GM12873 (cell line): ENCODE measurements at regions not wholly inside any gene's neighbourhood (a gene's known extent, or its start where the extent isn't known, plus 50 kb on each side); places are given as distances from the start of the nearest gene placed in this dataset.

Source experiments
- TF ChIP-seq, protein P1 (sequence below): IDR thresholded peaks from 2 replicates; pipeline ENCODE4 v1.5.1; 2012; ENCODE audit warnings: low read depth, mild to moderate bottlenecking, moderate library complexity, low read length, control low read depth; ENCODE audit not compliant: insufficient read depth; ENCODE audit errors: missing control alignments

DNA sequence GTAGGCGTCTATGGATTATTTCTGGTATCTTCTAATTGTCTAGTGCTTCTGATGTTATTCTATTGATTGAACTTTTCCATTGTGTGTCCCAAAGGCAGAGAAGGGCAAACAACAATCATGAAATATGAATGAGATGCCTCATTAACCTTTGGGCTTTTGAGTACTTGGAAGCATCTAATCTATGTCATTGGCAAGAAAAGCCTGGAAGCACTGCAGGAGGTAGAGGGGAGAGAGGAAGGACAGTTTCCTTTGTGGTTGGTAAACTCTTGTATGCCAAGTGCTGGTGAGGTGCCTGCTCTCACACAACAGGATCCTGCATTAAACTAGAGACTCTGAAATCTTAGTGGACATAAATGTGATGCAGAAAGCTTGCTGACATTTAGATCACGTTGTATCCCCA, 155.2 kb upstream of the TPK1 start:
- TF ChIP-seq, protein P1, sequence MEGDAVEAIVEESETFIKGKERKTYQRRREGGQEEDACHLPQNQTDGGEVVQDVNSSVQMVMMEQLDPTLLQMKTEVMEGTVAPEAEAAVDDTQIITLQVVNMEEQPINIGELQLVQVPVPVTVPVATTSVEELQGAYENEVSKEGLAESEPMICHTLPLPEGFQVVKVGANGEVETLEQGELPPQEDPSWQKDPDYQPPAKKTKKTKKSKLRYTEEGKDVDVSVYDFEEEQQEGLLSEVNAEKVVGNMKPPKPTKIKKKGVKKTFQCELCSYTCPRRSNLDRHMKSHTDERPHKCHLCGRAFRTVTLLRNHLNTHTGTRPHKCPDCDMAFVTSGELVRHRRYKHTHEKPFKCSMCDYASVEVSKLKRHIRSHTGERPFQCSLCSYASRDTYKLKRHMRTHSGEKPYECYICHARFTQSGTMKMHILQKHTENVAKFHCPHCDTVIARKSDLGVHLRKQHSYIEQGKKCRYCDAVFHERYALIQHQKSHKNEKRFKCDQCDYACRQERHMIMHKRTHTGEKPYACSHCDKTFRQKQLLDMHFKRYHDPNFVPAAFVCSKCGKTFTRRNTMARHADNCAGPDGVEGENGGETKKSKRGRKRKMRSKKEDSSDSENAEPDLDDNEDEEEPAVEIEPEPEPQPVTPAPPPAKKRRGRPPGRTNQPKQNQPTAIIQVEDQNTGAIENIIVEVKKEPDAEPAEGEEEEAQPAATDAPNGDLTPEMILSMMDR, result no peak

DNA sequence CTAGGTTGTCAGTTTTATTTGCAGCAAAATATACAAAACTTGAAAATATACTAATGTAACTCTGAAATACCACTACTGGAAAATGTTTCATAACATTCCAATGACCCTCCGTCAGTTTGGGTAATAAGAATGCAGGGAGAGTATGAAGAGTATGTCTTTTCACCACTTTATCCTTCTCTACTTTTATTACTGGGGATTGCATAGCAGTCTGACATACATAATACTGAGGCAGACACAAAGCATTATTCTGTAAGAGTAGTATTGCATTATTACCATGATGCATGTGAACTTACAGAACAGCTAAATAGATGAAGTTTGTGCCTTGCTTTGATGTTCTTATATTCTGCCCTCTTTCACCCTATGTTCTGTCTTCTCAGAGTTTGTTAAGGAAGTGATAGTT, 151.8 kb upstream of the TPK1 start:
- TF ChIP-seq, protein P1, result no peak

DNA sequence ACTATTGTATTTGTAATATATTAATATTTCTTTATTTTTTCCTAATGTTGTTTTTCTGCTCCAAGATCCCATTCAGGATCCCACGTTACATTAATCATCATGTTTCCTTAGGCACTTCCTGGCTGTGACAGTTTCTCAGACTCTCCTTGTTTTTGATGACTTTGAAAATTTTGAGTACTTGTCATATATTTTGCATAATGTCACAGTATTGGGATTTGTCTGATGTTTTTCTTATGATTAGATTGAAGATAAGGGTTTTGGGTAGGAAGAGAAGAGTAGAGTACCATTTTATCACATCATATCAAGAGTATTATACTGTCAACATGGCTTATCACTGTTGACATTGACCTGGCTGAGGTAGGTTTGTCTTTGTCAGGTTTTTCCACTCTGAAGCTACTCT, 146.3 kb upstream of the TPK1 start:
- TF ChIP-seq, protein P1, result no peak

DNA sequence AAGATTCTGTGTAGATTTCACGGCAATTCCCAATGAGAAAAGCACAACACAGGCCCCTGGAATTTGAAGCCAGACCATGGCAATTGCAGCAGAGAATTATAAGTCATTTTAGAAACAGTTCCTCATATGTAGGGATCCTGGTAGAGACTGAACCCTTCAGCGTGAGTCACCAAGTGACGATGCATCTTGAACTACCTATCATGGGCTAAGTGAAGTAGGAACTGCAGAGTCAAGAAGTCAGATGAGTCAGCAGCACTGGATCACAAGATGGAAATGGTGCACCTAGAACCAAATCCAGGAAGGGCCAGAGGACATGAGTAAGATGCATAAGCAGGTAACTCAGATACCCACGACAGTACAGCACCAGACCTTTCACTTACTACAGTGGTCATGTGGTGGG, 140.0 kb upstream of the TPK1 start:
- TF ChIP-seq, protein P1, result no peak

DNA sequence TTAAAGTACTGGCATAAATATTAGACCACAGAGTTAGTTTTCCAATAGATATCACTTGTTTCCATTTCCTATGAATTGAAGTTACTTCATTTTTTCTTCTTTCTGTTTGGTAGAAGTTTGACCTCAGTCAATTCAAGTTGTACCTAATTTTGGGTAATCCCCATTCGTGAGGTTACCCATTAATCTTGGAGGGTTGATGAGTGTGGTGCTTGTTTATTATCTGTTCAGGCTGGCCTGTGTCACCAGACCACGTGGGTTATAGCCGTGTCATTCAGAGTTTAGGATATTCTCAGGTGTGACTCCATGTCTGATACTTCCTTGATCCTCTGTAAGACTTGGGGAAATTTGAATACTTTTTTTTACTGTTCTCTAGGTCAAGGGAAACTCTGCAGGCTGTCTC, 133.9 kb upstream of the TPK1 start:
- TF ChIP-seq, protein P1, result no peak

DNA sequence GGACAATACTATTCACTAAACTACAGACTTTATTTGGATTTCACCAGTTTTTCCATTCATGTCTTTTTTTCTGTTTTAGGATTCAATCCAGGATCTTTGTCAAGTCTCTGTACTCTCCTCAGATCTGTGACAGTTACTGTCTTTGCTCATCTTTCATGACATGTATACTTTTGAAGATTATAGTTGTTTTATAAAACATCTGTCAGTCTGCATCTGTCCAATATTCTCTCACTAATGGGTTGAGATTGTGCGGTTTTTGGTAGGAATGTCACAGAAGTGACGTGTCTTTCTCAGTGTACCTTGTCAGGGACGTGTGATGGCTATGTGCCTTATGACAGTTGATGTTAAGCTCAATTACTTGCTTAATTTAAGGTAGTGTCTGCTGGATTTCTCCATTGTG, 124.9 kb upstream of the TPK1 start:
- TF ChIP-seq, protein P1, result no peak

DNA sequence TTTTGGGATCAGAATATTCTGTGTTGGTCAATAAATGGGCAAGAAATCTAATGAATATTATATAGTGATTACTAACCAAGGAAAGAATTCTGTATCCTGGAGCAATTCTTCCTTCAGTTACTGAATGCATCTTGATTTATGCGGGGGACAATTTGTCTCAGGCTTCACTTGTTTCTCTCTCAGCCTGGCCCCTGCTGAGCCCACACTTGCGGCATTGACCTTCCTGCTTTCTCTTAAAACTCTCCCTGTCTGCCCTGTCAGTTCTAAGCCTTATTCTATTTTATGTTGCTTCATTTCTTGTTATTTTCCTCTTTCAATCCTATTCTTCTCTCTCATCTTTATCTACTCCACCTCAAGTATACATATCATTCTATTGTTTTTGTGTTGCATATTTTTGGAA, 122.1 kb upstream of the TPK1 start:
- TF ChIP-seq, protein P1, result no peak

DNA sequence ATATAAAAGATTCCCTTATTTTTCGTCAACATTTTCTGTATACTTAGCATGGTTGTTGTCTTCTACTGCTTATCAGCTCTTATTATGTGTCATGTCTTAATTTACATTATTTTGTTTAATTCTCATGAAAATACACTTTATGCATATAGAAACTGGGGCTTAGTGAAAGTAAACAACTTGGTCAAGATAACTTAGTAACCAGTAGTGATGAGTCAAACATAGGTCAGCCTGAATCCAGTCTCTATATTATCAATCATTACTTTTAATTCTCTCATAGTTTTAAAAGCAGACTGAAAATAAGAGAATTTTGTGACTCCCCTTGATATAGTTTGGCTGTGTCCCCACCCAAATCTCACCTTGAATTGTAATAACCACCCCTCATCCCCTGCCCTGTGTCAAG, 119.6 kb upstream of the TPK1 start:
- TF ChIP-seq, protein P1, result no peak
